Left hindlimb (tissue), 1 donor: ENCODE measurements at regions not wholly inside any gene's neighbourhood (a gene's known extent, or its start where the extent isn't known, plus 50 kb on each side); places are given as distances from the start of the nearest gene placed in this dataset.
A peak's percentile ranks its signal among the peaks of the same experiment; 100 is the strongest.

ENCODE experiments used
- DNase-seq: peaks from one replicate; pipeline ENCODE4 v3.0.0-alpha.2; 2018

- no peak for DNase-seq
Measured at GRCh38 chr2:71747559-71747958, 294.2 kb downstream of the DYSF start.

- peak; percentile 50 for DNase-seq
Measured at GRCh38 chr2:71746946-71747501, 293.7 kb downstream of the DYSF start.

- no peak for DNase-seq
Measured at GRCh38 chr2:71744781-71745180, 291.4 kb downstream of the DYSF start.

GRCh38 chr2:71743995-71744675 is 290.8 kb downstream of the DYSF start:
- no peak for DNase-seq

GRCh38 chr2:71742953-71743601 is 289.7 kb downstream of the DYSF start:
- DNase-seq, result peak; percentile 84

- no peak for DNase-seq
Measured at GRCh38 chr2:71736986-71737385, 283.6 kb downstream of the DYSF start.

GRCh38 chr2:71736091-71736861 is 282.9 kb downstream of the DYSF start:
- peak; percentile 22 for DNase-seq
